MM.1S (cell line): ENCODE measurements at regions not wholly inside any gene's neighbourhood (a gene's known extent, or its start where the extent isn't known, plus 50 kb on each side); places are given as distances from the start of the nearest gene placed in this dataset.
"Not testable (repeated sequence)": the region's sequence is repeated elsewhere in the genome, so short reads cannot be mapped to it uniquely, and the experiment has no call there.

Experiments used
- DNase-seq: peaks from one replicate; pipeline ENCODE4 v3.0.0-alpha.2; 2015
- H2AFZ ChIP-seq: fragments of 300-600 bp; sonication (generic); 2 replicates; pipeline ENCODE4 v1.6.0; 2016; ENCODE audit warnings: antibody characterized with exemption, low read length
- H3F3A ChIP-seq: fragments of 300-600 bp; sonication (generic); 2 replicates; pipeline ENCODE4 v1.6.1; 2016; ENCODE audit warnings: mild to moderate bottlenecking, antibody characterized with exemption, low read length, moderate library complexity, mixed read lengths; ENCODE audit not compliant: insufficient read depth
- H3K27ac ChIP-seq: fragments of 300-600 bp; sonication (generic); 2 replicates; pipeline ENCODE4 v1.5.1; 2016; ENCODE audit warnings: mild to moderate bottlenecking, low read length
- H3K27me3 ChIP-seq: fragments of 300-600 bp; sonication (generic); replicated peaks from 2 replicates; pipeline ENCODE4 v1.6.0; 2016; ENCODE audit warnings: low read length; ENCODE audit not compliant: insufficient read depth
- H3K36me3 ChIP-seq: fragments of 300-600 bp; sonication (generic); replicated peaks from 2 replicates; pipeline ENCODE4 v1.6.1; 2016; ENCODE audit warnings: mild to moderate bottlenecking, low read length, mixed read lengths; ENCODE audit not compliant: insufficient read depth
- H3K4me1 ChIP-seq: fragments of 300-600 bp; sonication (generic); 2 replicates; pipeline ENCODE4 v1.6.1; 2016; ENCODE audit warnings: low read length, mixed read lengths
- H3K4me2 ChIP-seq: fragments of 300-600 bp; sonication (generic); 2 replicates; pipeline ENCODE4 v1.6.0; 2016; ENCODE audit warnings: low read depth, low read length
- H3K4me3 ChIP-seq: fragments of 300-600 bp; sonication (generic); 2 replicates; pipeline ENCODE4 v1.5.1; 2016; ENCODE audit warnings: low read length, mixed read lengths
- H3K79me2 ChIP-seq: fragments of 300-600 bp; sonication (generic); 2 replicates; pipeline ENCODE4 v1.6.1; 2016; ENCODE audit warnings: mixed run types, low read length, mixed read lengths
- H3K9ac ChIP-seq: fragments of 300-600 bp; sonication (generic); 2 replicates; pipeline ENCODE4 v1.6.1; 2016; ENCODE audit warnings: low read length, mixed read lengths
- H3K9me2 ChIP-seq: fragments of 300-600 bp; sonication (generic); replicated peaks from 2 replicates; pipeline ENCODE4 v1.6.1; 2016; ENCODE audit warnings: mild to moderate bottlenecking, low read length, mixed read lengths; ENCODE audit not compliant: insufficient read depth
- H3K9me3 ChIP-seq: fragments of 300-600 bp; sonication (generic); replicated peaks from 2 replicates; pipeline ENCODE4 v1.6.1; 2016; ENCODE audit warnings: mild to moderate bottlenecking, low read length, mixed read lengths; ENCODE audit not compliant: insufficient read depth
- H4K20me1 ChIP-seq: fragments of 300-600 bp; sonication (generic); 2 replicates; pipeline ENCODE4 v1.6.1; 2016; ENCODE audit warnings: mild to moderate bottlenecking, low read length, moderate library complexity, mixed read lengths; ENCODE audit not compliant: insufficient read depth
- EZH2 ChIP-seq: fragments of 300-600 bp; sonication (generic); optimal IDR thresholded peaks from 2 replicates; pipeline ENCODE3; 2017; ENCODE audit warnings: low read depth, mild to moderate bottlenecking, antibody characterized with exemption, low read length, mixed read lengths
- EZH2phosphoT487 ChIP-seq: fragments of 300-600 bp; sonication (generic); IDR thresholded peaks from 2 replicates; pipeline ENCODE4 v1.6.1; 2018; ENCODE audit warnings: antibody characterized with exemption, low read length
- TF ChIP-seq, protein P1 (sequence below): fragments of 300-600 bp; sonication (generic); IDR thresholded peaks from 2 replicates; pipeline ENCODE4 v1.5.1; 2016; ENCODE audit warnings: antibody characterized with exemption, low read length, mixed read lengths

DNA sequence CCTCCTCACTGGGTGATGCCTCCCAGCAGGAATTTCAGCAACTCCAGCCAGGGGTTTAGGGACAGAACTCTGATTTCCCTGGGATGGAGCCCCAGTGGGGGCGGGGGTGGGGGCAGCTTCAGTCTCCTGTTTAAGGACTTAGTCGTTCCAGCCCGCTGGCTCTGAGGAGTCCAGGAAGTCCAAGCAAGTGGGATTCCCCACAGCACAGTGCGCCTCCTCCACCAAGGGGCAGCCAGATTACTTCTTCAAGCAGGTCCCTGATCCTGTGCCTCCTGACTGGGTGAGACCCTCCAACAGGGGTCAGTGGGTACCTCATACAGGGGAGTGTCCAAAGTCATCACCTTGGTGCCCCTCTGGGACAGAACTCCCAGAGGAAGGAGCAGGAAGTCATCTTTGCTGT is 1438.4 kb upstream of the B3GALT2 start:
- Histone ChIP-seq H2AFZ (no peak overlapping the region), H3K79me2 (no peaks in the 10 kb centered on the region), H3K27ac (no peak overlapping the region), H3K4me3 (no peak overlapping the region), H3K9ac (no peak overlapping the region), H3K27me3 (no peaks in the 10 kb centered on the region), H3K9me3 (no peaks in the 10 kb centered on the region), H3K4me1 (no peaks in the 10 kb centered on the region), H3K36me3 (no peaks in the 10 kb centered on the region), H4K20me1 (no peaks in the 10 kb centered on the region), H3F3A (no peaks in the 10 kb centered on the region), H3K9me2 (no peaks in the 10 kb centered on the region), H3K4me2 (no peak overlapping the region)
- TF ChIP-seq EZH2phosphoT487: no peak
- TF ChIP-seq EZH2: no peak
- TF ChIP-seq, protein P1, sequence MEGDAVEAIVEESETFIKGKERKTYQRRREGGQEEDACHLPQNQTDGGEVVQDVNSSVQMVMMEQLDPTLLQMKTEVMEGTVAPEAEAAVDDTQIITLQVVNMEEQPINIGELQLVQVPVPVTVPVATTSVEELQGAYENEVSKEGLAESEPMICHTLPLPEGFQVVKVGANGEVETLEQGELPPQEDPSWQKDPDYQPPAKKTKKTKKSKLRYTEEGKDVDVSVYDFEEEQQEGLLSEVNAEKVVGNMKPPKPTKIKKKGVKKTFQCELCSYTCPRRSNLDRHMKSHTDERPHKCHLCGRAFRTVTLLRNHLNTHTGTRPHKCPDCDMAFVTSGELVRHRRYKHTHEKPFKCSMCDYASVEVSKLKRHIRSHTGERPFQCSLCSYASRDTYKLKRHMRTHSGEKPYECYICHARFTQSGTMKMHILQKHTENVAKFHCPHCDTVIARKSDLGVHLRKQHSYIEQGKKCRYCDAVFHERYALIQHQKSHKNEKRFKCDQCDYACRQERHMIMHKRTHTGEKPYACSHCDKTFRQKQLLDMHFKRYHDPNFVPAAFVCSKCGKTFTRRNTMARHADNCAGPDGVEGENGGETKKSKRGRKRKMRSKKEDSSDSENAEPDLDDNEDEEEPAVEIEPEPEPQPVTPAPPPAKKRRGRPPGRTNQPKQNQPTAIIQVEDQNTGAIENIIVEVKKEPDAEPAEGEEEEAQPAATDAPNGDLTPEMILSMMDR: no peak
- no peak for DNase-seq

DNA sequence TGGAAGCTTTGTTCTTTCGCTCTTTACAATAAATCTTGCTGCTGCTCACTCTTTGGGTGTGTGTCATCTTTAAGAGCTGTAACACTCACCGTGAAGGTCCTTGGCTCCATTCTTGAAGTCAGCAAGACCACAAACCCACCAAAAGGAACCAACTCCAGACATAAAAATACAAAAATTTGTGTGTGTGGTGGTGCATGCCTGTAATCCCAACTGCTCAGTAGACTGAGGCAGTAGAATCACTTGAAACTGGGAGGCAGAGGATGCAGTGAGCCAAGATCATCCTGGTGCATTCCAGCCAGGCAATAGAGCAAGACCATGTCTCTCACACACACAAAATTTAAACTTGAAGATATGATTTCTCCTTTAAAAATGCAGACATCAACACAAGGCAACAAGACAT is 1431.7 kb upstream of the B3GALT2 start:
- H4K20me1 ChIP-seq: no peaks in the 10 kb centered on the region
- no peaks in the 10 kb centered on the region for H3K27me3 ChIP-seq
- no peak overlapping the region for H2AFZ ChIP-seq
- no peak overlapping the region for H3K9ac ChIP-seq
- no peak overlapping the region for H3K4me3 ChIP-seq
- no peak for DNase-seq
- no peaks in the 10 kb centered on the region for H3K36me3 ChIP-seq
- no peaks in the 10 kb centered on the region for H3F3A ChIP-seq
- no peaks in the 10 kb centered on the region for H3K9me2 ChIP-seq
- H3K27ac ChIP-seq: no peak overlapping the region
- H3K9me3 ChIP-seq: no peaks in the 10 kb centered on the region
- TF ChIP-seq EZH2 (no peak), EZH2phosphoT487 (no peak)
- TF ChIP-seq, protein P1: no peak
- no peaks in the 10 kb centered on the region for H3K79me2 ChIP-seq
- no peaks in the 10 kb centered on the region for H3K4me1 ChIP-seq
- H3K4me2 ChIP-seq: no peak overlapping the region

DNA sequence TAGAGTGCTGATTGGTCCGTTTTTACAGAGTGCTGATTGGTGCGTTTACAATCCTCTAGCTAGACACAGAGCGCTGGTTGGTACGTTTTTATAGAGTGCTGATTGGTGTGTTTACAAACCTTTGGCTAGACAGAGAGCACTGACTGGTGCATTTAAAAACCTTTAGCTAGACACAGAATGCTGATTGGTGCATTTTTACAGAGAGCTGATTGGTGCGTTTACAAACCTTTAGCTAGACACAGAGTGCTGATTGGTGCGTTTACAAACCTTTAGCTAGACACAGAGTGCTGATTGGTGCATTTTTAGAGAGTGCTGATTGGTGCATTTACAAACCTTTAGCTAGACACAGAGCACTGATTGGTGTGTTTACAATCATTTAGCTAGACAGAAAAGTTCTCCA is 1430.9 kb upstream of the B3GALT2 start:
- not testable (repeated sequence) for H3K27ac ChIP-seq

DNA sequence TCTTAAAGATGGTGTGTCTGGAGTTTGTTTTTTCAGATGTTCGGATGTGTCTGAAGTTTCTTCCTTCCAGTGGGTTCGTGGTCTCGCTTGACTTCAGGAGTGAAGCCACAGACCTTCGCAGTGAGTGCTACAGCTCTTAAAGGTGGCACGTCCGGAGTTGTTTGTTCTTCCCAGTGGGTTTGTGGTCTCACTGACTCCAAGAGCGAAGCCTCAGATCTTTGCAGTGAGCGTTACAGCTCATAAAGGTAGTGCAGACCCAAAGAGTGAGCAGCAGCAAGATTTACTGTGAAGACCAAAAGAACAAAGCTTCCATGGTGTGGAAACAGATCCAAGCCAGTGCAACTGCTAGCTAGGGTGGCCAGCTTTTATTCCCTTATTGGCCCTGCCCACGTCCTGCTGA is 1430.4 kb upstream of the B3GALT2 start:
- H3K9ac ChIP-seq: no peak overlapping the region
- no peaks in the 10 kb centered on the region for H3K4me1 ChIP-seq
- H3K27ac ChIP-seq: no peak overlapping the region
- no peak overlapping the region for H2AFZ ChIP-seq
- H3K27me3 ChIP-seq: no peaks in the 10 kb centered on the region
- no peaks in the 10 kb centered on the region for H4K20me1 ChIP-seq
- H3F3A ChIP-seq: no peaks in the 10 kb centered on the region
- no peak overlapping the region for H3K4me3 ChIP-seq
- H3K9me2 ChIP-seq: no peaks in the 10 kb centered on the region
- H3K4me2 ChIP-seq: no peak overlapping the region
- H3K36me3 ChIP-seq: no peaks in the 10 kb centered on the region
- DNase-seq: no peak
- TF ChIP-seq EZH2 (no peak), EZH2phosphoT487 (no peak)
- TF ChIP-seq, protein P1: no peak
- no peaks in the 10 kb centered on the region for H3K9me3 ChIP-seq
- H3K79me2 ChIP-seq: no peaks in the 10 kb centered on the region

More for the DNA sequence above, 1430.9 kb upstream of the B3GALT2 start:
- H3K4me2 ChIP-seq, H3F3A ChIP-seq, H3K79me2 ChIP-seq, DNase-seq, H2AFZ ChIP-seq, H3K9me3 ChIP-seq, H3K4me3 ChIP-seq, H3K27me3 ChIP-seq, H3K36me3 ChIP-seq, H4K20me1 ChIP-seq, H3K9ac ChIP-seq, H3K4me1 ChIP-seq, H3K9me2 ChIP-seq: not testable (repeated sequence)
